Left ventricle myocardium inferior (tissue), 1 donor: ENCODE measurements at regions not wholly inside any gene's neighbourhood (a gene's known extent, or its start where the extent isn't known, plus 50 kb on each side); places are given as distances from the start of the nearest gene placed in this dataset.

Experiments used
- DNase-seq: peaks from one replicate; pipeline ENCODE4 v3.0.0-alpha.2; 2020
- H3K27ac ChIP-seq: fragments of 200-600 bp; replicated peaks from 2 replicates; pipeline ENCODE4 v1.8.0; 2021
- H3K27me3 ChIP-seq: fragments of 200-600 bp; 2 replicates; pipeline ENCODE4 v1.8.0; 2021; ENCODE audit warnings: low read depth
- H3K36me3 ChIP-seq: fragments of 200-600 bp; 2 replicates; pipeline ENCODE4 v1.8.0; 2021
- H3K4me1 ChIP-seq: fragments of 200-600 bp; 2 replicates; pipeline ENCODE4 v1.8.0; 2021
- H3K4me3 ChIP-seq: fragments of 200-600 bp; 2 replicates; pipeline ENCODE4 v1.8.0; 2021; ENCODE audit warnings: mild to moderate bottlenecking, moderate library complexity
- H3K9me3 ChIP-seq: fragments of 200-600 bp; replicated peaks from 2 replicates; pipeline ENCODE4 v1.8.0; 2021
- CTCF ChIP-seq: fragments of 200-600 bp; IDR thresholded peaks from 2 replicates; pipeline ENCODE4 v1.8.0; 2021; ENCODE audit warnings: antibody characterized with exemption, mild to moderate bottlenecking, borderline replicate concordance
- intact Hi-C: fragments of 100-400 bp; cut with micrococcal nuclease; formaldehyde crosslinking; loops from one replicate; pipeline ENCODE4 v1.11.0; 2022
- donor health status: DM: no; HTN: yes; CAD: no; lungs with severe emphysema.

DNA sequence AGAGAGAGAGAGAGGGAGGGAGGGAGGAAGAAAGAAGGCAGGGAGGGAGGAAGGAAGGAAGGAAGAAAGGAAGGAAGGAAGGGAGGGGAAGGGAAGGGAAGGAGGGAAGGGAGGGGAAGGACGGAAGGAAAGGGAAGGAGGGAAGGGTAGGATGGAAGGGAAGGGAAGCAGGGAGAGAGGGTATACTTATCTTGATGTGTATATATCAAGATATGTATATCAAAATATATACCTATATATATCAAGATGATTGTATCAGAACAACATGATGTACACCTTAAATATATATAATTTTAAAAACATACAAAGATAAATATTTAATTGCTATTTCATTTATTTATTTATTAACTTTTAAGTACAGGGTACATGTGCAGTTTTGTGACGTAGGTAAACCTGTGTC is 96.8 kb upstream of the ADAMTS16 start:
- Histone ChIP-seq H3K27ac (no peak overlapping the region), H3K4me1 (no peaks in the 10 kb centered on the region), H3K4me3 (no peak overlapping the region), H3K9me3 (no peaks in the 10 kb centered on the region), H3K27me3 (no peaks in the 10 kb centered on the region), H3K36me3 (no peaks in the 10 kb centered on the region)
- TF ChIP-seq CTCF = no peak
- intact Hi-C loops = no loop called here
- DNase-seq = no peak

GRCh38 chr5:5044247-5044840 is 95.8 kb upstream of the ADAMTS16 start:
- Histone ChIP-seq H3K4me1 (no peaks in the 10 kb centered on the region), H3K36me3 (no peaks in the 10 kb centered on the region)
- intact Hi-C loops = no loop called here

GRCh38 chr5:5046680-5047502 is 93.2 kb upstream of the ADAMTS16 start:
- TF ChIP-seq CTCF = no peak

More at GRCh38 chr5:5044247-5044840, 95.8 kb upstream of the ADAMTS16 start:
- Histone ChIP-seq H3K27me3 (no peaks in the 10 kb centered on the region), H3K4me3 (no peak overlapping the region), H3K9me3 (no peaks in the 10 kb centered on the region), H3K27ac (no peak overlapping the region)
- TF ChIP-seq CTCF = no peak
- DNase-seq = no peak

GRCh38 chr5:5050801-5051200 is 89.3 kb upstream of the ADAMTS16 start:
- Histone ChIP-seq H3K36me3 (no peaks in the 10 kb centered on the region), H3K27me3 (peaks cover 6% of the 10 kb centered on the region), H3K4me1 (no peaks in the 10 kb centered on the region), H3K9me3 (no peaks in the 10 kb centered on the region), H3K27ac (no peak overlapping the region), H3K4me3 (no peak overlapping the region)
- intact Hi-C loops = no loop called here
- DNase-seq = no peak
- no peak for TF ChIP-seq CTCF

More at GRCh38 chr5:5046680-5047502, 93.2 kb upstream of the ADAMTS16 start:
- Histone ChIP-seq H3K27me3 (peaks cover under 1% of the 10 kb centered on the region), H3K9me3 (no peaks in the 10 kb centered on the region), H3K4me3 (no peak overlapping the region), H3K36me3 (no peaks in the 10 kb centered on the region), H3K27ac (no peak overlapping the region), H3K4me1 (no peaks in the 10 kb centered on the region)
- DNase-seq = no peak
- intact Hi-C loops = no loop called here

DNA sequence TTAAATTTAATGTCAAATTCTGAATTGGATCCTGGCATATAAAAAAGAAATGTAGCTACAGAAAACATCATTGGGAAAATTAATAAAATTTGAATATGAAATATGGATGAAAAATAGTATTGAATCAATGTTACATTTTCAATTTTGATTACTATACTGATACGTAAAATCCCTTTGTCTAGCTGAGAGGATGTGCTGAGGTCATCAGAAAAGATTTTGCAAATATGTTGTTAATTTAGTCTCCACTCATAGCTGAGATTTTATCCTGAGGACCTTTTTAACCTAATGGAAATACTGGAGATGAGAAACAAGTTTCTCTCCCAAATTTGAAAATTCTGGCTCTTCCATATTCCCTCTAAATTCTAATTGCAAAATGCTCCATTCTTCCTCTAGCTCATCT is 84.4 kb upstream of the ADAMTS16 start:
- no peaks in the 10 kb centered on the region for H3K36me3 ChIP-seq
- TF ChIP-seq CTCF = no peak
- H3K27me3 ChIP-seq = peaks cover 11% of the 10 kb centered on the region
- no peak for DNase-seq
- H3K27ac ChIP-seq = no peak overlapping the region
- intact Hi-C loops = no loop called here
- no peak overlapping the region for H3K4me3 ChIP-seq
- no peaks in the 10 kb centered on the region for H3K4me1 ChIP-seq
- H3K9me3 ChIP-seq = no peaks in the 10 kb centered on the region
